ENCODE measurements at regions not wholly inside any gene's neighbourhood (a gene's known extent, or its start where the extent isn't known, plus 50 kb on each side); places are given as distances from the start of the nearest gene placed in this dataset.

DNA sequence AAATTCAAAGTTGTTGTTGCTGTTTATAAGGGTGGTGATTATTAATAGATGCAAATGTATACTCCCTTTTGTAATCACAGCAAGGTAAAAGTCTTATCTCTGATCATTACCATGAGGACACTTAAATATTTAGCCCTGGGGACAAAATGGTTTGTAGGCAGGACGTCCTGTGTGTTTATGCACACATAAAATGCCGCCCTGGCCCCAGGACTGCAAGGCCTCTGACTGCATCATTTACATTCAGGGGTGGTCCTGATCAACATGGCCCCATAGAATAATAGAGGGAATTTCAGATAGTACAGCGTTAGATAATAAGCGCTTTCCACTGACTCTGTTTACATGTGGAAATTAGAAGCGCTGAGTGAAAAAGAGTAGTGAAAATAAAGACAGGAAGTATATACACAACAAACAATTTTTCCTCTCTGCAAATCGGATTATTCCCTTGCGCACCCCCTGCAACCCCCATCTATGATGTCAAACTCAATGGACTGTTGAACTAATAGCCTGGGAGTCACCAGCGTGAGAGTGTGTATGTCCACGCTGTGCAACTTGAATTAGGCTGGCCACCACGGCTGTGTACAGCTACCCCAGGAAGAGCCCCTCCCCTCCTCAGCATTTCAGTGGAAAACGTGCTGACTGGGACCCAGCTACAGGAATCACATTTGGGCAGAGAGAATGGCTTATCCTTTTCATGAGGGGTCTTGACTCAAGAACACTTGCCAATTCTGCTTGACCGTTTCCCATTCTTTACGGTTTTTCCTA is 291.5 kb downstream of the SOX11 start:
- H3K36me3 Mint-ChIP-seq (ENCODE audit: low read depth) = no peaks in the 10 kb centered on the region
- H3K4me3 Mint-ChIP-seq = no peak overlapping the region
- no peaks in the 10 kb centered on the region for H3K27me3 Mint-ChIP-seq
- no peaks in the 10 kb centered on the region for H3K9me3 Mint-ChIP-seq
- no peak for DNase-seq
- no peaks in the 10 kb centered on the region for H3K4me1 Mint-ChIP-seq
- no peak overlapping the region for H3K27ac Mint-ChIP-seq
- CTCF ChIA-PET = no interaction called here
- POLR2A ChIA-PET = no interaction called here

DNA sequence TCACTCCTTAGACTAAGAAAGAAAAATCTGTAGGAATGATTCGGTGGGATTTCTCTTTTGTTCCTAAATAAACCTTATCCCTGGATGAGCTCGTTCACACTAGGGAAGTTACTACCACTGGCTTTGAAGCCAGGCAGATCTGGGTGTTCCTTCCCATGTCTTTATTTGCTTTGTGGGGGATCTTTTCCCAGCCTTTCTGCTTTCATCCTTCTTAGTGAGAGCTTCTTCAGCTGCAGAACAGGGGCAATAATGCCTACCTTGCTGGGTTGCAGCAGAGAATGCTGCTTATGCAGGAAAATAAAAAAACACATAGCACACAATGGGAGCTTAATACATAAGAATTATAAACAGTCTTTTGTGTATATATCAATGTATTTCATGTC is 292.1 kb downstream of the SOX11 start:
- H3K4me3 Mint-ChIP-seq = no peak overlapping the region
- no peaks in the 10 kb centered on the region for H3K36me3 Mint-ChIP-seq (ENCODE audit: low read depth)
- H3K27ac Mint-ChIP-seq = no peak overlapping the region
- DNase-seq = no peak
- POLR2A ChIA-PET = no interaction called here
- no peaks in the 10 kb centered on the region for H3K4me1 Mint-ChIP-seq
- no peaks in the 10 kb centered on the region for H3K9me3 Mint-ChIP-seq
- H3K27me3 Mint-ChIP-seq = no peaks in the 10 kb centered on the region
- CTCF ChIA-PET = no interaction called here

DNA sequence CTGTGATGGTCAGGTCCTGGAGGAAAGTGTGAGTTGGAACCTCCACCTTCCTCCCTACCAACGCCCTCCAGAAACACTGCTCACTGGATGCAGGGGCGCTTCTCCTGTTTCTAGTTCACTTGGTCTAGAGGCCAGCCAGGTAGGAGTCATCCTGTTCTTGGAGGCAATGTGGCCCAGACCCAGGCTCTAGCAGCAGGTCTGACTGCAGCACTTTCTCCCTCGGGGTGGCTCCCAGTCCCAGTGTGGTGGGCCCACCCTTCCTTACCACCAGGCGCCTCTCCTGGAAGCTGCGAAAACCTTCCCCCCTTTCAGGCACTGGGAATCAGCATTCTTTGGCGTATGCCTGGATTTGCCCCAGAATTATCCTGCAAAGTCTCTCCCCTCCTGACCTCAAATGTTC is 292.8 kb downstream of the SOX11 start:
- ChIA-PET CTCF (no interaction called here), POLR2A (no interaction called here)
- no peak overlapping the region for H3K4me3 Mint-ChIP-seq
- H3K9me3 Mint-ChIP-seq = no peaks in the 10 kb centered on the region
- no peak overlapping the region for H3K27ac Mint-ChIP-seq
- no peaks in the 10 kb centered on the region for H3K27me3 Mint-ChIP-seq
- no peaks in the 10 kb centered on the region for H3K4me1 Mint-ChIP-seq
- DNase-seq = no peak
- no peaks in the 10 kb centered on the region for H3K36me3 Mint-ChIP-seq (ENCODE audit: low read depth)

DNA sequence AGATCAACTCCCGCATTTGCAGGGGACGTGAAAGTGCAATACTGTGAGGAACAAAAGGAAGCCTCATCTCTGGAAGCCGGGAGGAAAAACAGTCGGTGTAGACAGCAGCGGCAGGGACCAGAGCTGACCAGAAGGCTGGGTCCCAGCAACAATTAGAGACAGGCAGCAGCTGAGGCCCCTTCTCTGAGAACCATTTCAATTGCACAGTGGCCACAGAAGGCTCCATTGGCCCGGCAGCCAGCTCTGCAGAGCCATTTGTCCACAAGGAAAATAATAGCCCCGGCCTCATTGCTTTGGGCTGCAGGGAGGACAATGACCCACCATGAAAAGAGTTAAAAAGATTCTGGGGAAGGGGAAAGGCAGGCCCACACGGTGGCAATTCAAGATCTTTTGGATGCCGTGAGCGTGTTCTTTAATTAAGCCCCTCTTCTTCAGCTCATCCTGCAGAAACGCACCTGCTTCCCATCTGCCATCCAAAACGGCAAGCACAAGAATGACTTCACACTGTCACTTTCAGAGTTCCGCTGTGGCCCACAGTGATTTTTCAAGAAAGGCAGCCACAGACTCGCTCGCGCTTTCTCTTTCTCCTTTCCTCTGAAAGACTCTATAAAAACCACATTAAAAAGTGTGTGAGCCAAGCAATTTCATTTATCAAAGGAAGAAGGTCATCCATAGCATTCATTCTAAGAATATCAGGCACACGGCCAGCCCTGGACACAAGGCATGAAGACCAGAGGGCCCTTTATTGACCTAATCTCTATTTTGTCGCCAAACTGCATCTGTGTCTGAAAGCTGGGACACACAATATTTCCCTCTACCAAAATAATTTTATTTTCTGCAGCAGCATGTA is 293.6 kb downstream of the SOX11 start:
- POLR2A ChIA-PET = no interaction called here
- no peak overlapping the region for H3K4me3 Mint-ChIP-seq
- no peak for DNase-seq
- no peaks in the 10 kb centered on the region for H3K4me1 Mint-ChIP-seq
- no peaks in the 10 kb centered on the region for H3K9me3 Mint-ChIP-seq
- H3K36me3 Mint-ChIP-seq (ENCODE audit: low read depth) = no peaks in the 10 kb centered on the region
- CTCF ChIA-PET = no interaction called here
- no peak overlapping the region for H3K27ac Mint-ChIP-seq
- no peaks in the 10 kb centered on the region for H3K27me3 Mint-ChIP-seq

DNA sequence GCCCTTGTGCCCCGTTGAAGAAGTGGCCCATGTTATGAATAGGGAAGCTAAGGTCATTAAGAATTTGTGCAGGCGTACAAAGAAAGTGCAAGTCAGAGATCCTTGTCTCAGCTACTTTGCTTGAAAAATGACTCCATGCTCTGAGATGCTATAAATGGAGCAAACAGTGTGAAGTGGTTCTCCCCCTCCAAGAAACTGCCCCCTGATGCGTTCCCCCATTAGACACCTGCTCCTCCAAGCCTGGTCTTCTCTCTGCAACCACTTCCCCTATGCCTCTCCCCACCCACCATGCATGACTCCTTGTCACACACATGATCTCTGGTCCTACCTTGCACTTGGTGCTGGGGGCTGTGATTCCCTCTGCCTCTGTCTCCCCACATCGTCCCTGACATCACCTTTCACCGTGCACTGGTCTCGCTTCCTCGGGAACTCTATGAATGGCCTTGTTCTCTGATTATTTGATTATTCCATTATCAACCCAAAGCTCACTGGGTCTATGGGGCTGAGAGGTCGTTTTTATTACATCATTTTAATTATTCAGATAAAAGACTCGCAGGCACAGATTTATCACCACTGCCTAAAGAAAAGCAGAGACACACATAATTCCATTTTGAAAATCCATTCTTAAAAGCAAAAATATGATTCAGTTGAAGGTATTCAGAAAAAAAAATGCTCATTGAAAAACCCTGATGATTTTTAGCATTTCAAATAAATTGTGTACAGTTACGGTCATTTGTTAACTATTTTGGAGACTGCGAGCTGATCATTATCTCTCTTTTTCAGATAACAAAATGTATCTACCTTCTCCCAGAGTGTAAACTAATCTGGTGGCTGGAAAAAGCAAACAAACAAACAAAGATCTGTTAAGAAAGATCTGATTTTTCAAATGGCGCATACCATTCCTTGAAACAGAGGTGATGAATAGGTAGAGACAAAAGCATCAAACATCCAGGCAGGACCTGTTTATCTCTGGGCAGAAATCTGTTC is 294.9 kb downstream of the SOX11 start:
- Mint-ChIP-seq H3K4me1 (no peaks in the 10 kb centered on the region), H3K36me3 (ENCODE audit: low read depth) (no peaks in the 10 kb centered on the region), H3K9me3 (no peaks in the 10 kb centered on the region), H3K27ac (no peak overlapping the region), H3K4me3 (no peak overlapping the region), H3K27me3 (no peaks in the 10 kb centered on the region)
- CTCF ChIA-PET = no interaction called here
- no peak for DNase-seq
- POLR2A ChIA-PET = no interaction called here

DNA sequence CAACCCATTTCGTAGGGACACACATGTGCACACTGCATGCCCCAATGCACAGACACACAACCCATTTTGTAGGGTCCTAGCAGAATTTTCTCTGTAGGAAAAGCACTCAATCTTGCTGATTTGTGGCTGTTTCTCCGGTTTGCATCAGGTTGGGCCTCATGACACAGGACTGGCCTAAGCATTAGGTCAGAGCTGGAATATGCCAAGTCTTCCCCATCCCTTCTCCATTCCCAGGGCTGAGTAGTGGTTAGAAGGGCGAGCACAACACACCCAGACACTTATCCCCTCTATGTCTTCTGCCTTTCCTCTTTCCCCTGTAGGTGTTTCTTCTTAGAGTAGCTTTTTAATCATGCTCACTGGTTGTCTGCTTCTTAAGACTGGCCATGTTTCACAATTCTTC is 295.9 kb downstream of the SOX11 start:
- H3K4me3 Mint-ChIP-seq = no peak overlapping the region
- no peaks in the 10 kb centered on the region for H3K9me3 Mint-ChIP-seq
- H3K27me3 Mint-ChIP-seq = no peaks in the 10 kb centered on the region
- ChIA-PET CTCF (no interaction called here), POLR2A (no interaction called here)
- H3K36me3 Mint-ChIP-seq (ENCODE audit: low read depth) = no peaks in the 10 kb centered on the region
- H3K4me1 Mint-ChIP-seq = no peaks in the 10 kb centered on the region
- no peak for DNase-seq
- no peak overlapping the region for H3K27ac Mint-ChIP-seq

DNA sequence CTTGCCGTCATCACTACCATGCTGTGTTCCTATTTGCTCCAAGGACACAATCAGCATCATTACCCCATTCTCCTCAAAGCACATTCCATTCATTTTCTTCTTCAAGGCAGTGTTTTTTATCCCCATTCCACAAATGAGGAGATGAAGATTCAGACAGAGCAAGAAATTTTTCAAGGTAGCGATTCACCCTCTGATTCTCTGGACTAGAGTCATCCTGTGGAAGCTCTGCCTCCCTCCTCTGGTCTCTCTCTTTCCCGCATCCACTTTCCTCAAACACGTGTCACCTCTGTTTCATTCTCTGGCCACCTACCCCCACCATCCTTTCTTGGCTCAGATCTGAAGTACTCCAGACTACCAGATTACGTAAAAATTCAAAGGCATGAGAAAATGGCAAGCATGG is 297.9 kb downstream of the SOX11 start:
- no peaks in the 10 kb centered on the region for H3K4me1 Mint-ChIP-seq
- ChIA-PET POLR2A (no interaction called here), CTCF (no interaction called here)
- H3K27ac Mint-ChIP-seq = no peak overlapping the region
- no peak for DNase-seq
- H3K27me3 Mint-ChIP-seq = no peaks in the 10 kb centered on the region
- H3K9me3 Mint-ChIP-seq = peaks cover 3% of the 10 kb centered on the region
- no peak overlapping the region for H3K4me3 Mint-ChIP-seq
- H3K36me3 Mint-ChIP-seq (ENCODE audit: low read depth) = no peaks in the 10 kb centered on the region

DNA sequence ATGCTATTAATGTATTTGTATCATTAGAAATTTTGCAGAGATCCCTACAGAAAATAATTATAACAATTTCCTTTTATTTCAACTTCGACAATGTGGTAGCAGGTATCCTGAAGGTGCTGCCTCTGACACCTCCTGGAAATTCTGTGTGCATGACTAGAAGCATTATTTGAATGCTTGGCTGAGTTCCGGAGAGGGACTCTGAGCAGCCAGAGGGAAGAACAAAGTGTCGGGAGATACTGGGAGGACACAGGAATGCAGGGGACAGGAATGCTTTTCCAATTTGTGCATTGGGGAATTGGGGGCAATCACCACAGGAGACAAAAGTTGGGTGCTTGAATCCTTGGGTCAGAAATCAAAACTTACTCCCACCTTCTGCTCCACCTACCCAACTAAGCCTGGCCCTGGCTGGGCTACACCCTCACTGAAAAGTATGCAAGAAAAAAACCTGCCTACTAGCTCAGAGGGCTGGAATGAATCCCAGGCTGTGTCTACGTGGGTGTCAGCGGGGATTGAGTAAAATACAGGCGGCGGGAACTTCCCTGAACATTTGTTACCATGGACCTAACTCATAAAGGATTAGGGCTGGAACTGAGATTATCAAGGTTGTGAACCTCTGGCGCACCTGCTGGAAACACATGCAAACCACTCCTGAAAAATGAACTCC is 299.3 kb downstream of the SOX11 start:
- H3K27me3 Mint-ChIP-seq = no peaks in the 10 kb centered on the region
- no peak overlapping the region for H3K4me3 Mint-ChIP-seq
- peaks cover 3% of the 10 kb centered on the region for H3K9me3 Mint-ChIP-seq
- CTCF ChIA-PET = no interaction called here
- POLR2A ChIA-PET = no interaction called here
- DNase-seq = no peak
- no peaks in the 10 kb centered on the region for H3K36me3 Mint-ChIP-seq (ENCODE audit: low read depth)
- no peak overlapping the region for H3K27ac Mint-ChIP-seq
- no peaks in the 10 kb centered on the region for H3K4me1 Mint-ChIP-seq

DNA sequence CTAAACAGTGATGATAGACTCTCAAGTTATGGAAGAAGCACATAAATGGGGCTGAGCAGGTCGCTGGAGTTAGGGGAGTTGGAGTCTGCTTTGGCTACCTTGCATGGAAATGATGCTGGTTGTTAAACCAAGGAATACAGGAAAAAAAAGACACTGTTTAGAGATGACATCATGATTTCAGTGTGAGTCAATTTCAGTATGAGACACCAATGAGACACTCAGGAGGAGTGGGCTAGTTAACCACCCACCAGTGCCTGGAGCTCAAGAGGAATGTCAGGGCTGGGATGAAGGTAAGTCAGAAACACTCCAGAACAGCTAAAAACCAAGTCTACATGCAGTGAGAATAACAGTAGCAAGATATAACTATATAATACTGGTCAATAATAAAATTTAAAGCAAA is 303.6 kb downstream of the SOX11 start:
- POLR2A ChIA-PET = no interaction called here
- H3K9me3 Mint-ChIP-seq = peaks cover 3% of the 10 kb centered on the region

DNA sequence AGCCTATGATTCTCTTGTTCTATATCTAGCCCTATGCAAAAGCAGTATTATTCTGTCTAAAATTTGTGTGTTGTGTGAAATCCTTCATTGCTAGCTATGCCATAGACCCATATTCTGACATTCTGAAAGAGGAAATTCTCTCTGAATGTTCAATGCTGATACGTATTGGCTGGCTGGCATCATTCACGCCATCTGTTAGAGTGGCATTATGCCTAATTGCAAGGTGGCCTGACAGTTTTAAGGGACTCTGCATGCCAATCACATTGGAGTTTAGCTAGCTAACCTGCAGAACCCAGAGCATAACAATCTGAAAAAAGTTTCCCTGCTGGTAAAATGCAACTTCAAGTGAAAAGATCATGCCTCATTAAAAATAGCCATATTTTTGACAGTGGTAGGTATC is 316.0 kb downstream of the SOX11 start:
- Mint-ChIP-seq H3K27ac (no peak overlapping the region), H3K4me3 (no peak overlapping the region), H3K4me1 (no peaks in the 10 kb centered on the region), H3K27me3 (no peaks in the 10 kb centered on the region), H3K36me3 (ENCODE audit: low read depth) (no peaks in the 10 kb centered on the region), H3K9me3 (no peaks in the 10 kb centered on the region)
- ChIA-PET CTCF (no interaction called here), POLR2A (no interaction called here)
- no peak for DNase-seq

More for the DNA sequence above, 303.6 kb downstream of the SOX11 start:
- Mint-ChIP-seq H3K27ac (no peak overlapping the region), H3K4me1 (no peaks in the 10 kb centered on the region), H3K27me3 (no peaks in the 10 kb centered on the region), H3K36me3 (ENCODE audit: low read depth) (no peaks in the 10 kb centered on the region), H3K4me3 (no peak overlapping the region)
- DNase-seq = no peak
- CTCF ChIA-PET = no interaction called here

DNA sequence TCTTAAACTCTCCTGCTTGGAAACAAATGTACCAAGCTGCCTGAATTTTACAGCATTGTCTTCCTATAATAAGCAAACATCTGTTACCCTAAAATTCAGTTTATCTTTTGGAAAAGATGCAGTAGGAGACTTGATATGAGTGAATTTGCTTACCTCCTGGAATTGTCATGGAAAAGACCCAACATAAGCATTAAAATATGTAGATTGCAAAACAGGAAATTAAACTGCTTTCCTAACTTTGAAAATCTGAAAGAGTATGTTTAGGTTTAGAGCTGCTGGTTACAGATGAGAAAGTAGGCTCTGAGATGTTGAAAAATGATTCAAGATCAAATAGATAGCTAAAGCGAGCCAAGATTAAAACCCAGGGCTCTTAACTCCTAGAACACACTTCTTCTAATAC is 316.5 kb downstream of the SOX11 start:
- no peaks in the 10 kb centered on the region for H3K27me3 Mint-ChIP-seq
- ChIA-PET CTCF (no interaction called here), POLR2A (no interaction called here)
- no peaks in the 10 kb centered on the region for H3K9me3 Mint-ChIP-seq
- H3K27ac Mint-ChIP-seq = no peak overlapping the region
- no peaks in the 10 kb centered on the region for H3K36me3 Mint-ChIP-seq (ENCODE audit: low read depth)
- no peak overlapping the region for H3K4me3 Mint-ChIP-seq
- no peak for DNase-seq
- H3K4me1 Mint-ChIP-seq = no peaks in the 10 kb centered on the region

DNA sequence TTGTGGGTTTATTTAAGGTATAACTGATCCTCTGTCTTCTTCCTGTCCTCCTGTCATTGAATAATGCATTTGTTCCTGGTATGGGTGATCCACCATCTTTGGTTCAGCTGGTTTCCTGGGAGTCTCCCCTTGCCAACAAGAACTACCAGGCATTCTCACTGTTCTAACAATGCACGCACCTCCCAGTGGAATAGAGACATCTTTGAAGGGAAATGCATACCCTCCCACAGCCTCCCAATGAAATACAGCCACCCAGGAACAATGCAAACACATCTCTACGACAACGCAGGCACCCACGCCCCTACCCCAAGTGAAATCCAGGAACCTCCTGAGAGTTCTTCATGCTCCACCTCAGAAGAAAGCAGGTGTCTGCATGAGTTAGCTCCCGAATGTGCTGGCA is 318.0 kb downstream of the SOX11 start:
- Mint-ChIP-seq H3K4me3 (no peak overlapping the region), H3K27me3 (no peaks in the 10 kb centered on the region), H3K4me1 (no peaks in the 10 kb centered on the region), H3K9me3 (no peaks in the 10 kb centered on the region), H3K36me3 (ENCODE audit: low read depth) (no peaks in the 10 kb centered on the region), H3K27ac (no peak overlapping the region)
- DNase-seq = no peak
- POLR2A ChIA-PET = no interaction called here
- CTCF ChIA-PET = no interaction called here

DNA sequence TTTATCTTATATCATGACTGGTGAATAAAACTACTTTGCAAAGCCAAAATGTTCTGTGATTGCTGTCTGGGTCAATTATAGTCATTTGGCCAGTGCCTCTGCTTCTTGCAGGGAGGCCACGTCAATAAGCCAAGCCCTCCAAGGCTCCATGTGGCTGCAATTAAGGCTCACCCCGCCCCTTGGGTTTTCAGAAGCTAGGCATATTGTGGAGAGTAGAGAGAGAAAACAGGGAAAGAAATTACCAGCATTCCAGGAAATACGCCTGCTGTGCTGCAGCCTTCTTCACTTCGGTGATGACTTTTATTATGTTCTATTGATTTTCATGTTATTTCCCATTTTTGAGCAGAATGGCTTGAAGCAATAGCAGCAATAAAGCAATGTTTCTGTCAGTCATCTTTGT is 319.7 kb downstream of the SOX11 start:
- Mint-ChIP-seq H3K36me3 (ENCODE audit: low read depth) (no peaks in the 10 kb centered on the region), H3K4me3 (no peak overlapping the region), H3K4me1 (no peaks in the 10 kb centered on the region), H3K27ac (no peak overlapping the region), H3K9me3 (no peaks in the 10 kb centered on the region), H3K27me3 (no peaks in the 10 kb centered on the region)
- no peak for DNase-seq
- ChIA-PET CTCF (no interaction called here), POLR2A (no interaction called here)
